H1 (cell line): ENCODE measurements at regions not wholly inside any gene's neighbourhood (a gene's known extent, or its start where the extent isn't known, plus 50 kb on each side); places are given as distances from the start of the nearest gene placed in this dataset.

Experiments
- CTCF ChIA-PET: fragments of 300-600 bp; sonication (Branson Sonifier 250); formaldehyde crosslinking; loops from one replicate; lab custom pipeline; 2021; ENCODE audit not compliant: partially characterized antibody; lab: Charles Lee
- POLR2A ChIA-PET: fragments of 300-600 bp; sonication (Branson Sonifier 250); formaldehyde crosslinking; loops from one replicate; lab custom pipeline; 2021; ENCODE audit warnings: inconsistent platforms; ENCODE audit not compliant: partially characterized antibody; lab: Charles Lee
- DNase-seq, 2 experiments: peaks; one replicate each; pipeline versions ENCODE4 v3.0.0 to v3.0.0-alpha.2; 2010 to 2022; ENCODE audit warnings: low spot score in 2 of 2, low read depth in 1 of 2, mixed read lengths in 1 of 2
- FAIRE-seq: peaks from 2 replicates; lab custom pipeline; 2011; peaks lifted over from hg19 to GRCh38; lab: Jason Lieb, UNC
- H2AFZ ChIP-seq: 2 replicates; pipeline ENCODE4 v1.8.1; 2012; ENCODE audit warnings: low read length, inconsistent platforms
- H2AK5ac ChIP-seq: 2 replicates; pipeline ENCODE4 v1.6.1; 2013; ENCODE audit warnings: low read depth, low read length
- H2BK120ac ChIP-seq: replicated peaks from 2 replicates; pipeline ENCODE3; 2013; ENCODE audit warnings: low read depth, low read length, inconsistent platforms
- H2BK12ac ChIP-seq: 2 replicates; pipeline ENCODE4 v1.6.1; 2013; ENCODE audit warnings: low read depth, low read length
- H2BK15ac ChIP-seq: 2 replicates; pipeline ENCODE4 v1.6.1; 2013; ENCODE audit warnings: low read length
- H2BK20ac ChIP-seq: 2 replicates; pipeline ENCODE4 v1.6.1; 2013; ENCODE audit warnings: low read length
- H2BK5ac ChIP-seq: 2 replicates; pipeline ENCODE4 v1.6.1; 2013; ENCODE audit warnings: low read depth, low read length
- H3K14ac ChIP-seq: 2 replicates; pipeline ENCODE4 v1.6.1; 2013; ENCODE audit warnings: inconsistent platforms; ENCODE audit not compliant: insufficient read length
- H3K18ac ChIP-seq: 2 replicates; pipeline ENCODE4 v1.6.1; 2013; ENCODE audit warnings: low read length; ENCODE audit errors: extremely low read depth
- H3K23ac ChIP-seq: 2 replicates; pipeline ENCODE4 v1.6.1; 2013; ENCODE audit warnings: inconsistent platforms; ENCODE audit not compliant: insufficient read length
- H3K23me2 ChIP-seq: 2 replicates; pipeline ENCODE4 v1.6.1; 2013; ENCODE audit warnings: low read depth, low read length
- H3K27ac ChIP-seq: 2 replicates; pipeline ENCODE4 v1.6.1; 2011; ENCODE audit warnings: low read depth, low read length, inconsistent platforms
- H3K27me3 ChIP-seq, 4 experiments: replicated peaks in 1 of 4; 1 replicate in 1 of 4; 2 replicates in 3 of 4; pipeline versions ENCODE4 v1.6.1 to v1.8.1; 2011 to 2013; ENCODE audit warnings: low read length in 3 of 4, mild to moderate bottlenecking in 3 of 4, inconsistent platforms in 2 of 4, mixed read lengths in 2 of 4, moderate library complexity in 1 of 4; ENCODE audit not compliant: control insufficient read depth in 3 of 4, insufficient read depth in 3 of 4; ENCODE audit errors: extremely low read depth in 1 of 4
- H3K36me3 ChIP-seq, 4 experiments: 2 replicates each; pipeline versions ENCODE4 v1.6.1 to v1.8.1; 2011 to 2013; ENCODE audit warnings: mild to moderate bottlenecking in 4 of 4, low read length in 3 of 4, moderate library complexity in 2 of 4, control low read depth in 1 of 4, inconsistent platforms in 1 of 4; ENCODE audit not compliant: insufficient read depth in 4 of 4, control insufficient read depth in 2 of 4
- H3K4ac ChIP-seq: replicated peaks from 2 replicates; pipeline ENCODE3; 2013; ENCODE audit warnings: low read length, low read depth, mixed read lengths, inconsistent platforms; ENCODE audit not compliant: insufficient read length
- H3K4me1 ChIP-seq, 4 experiments: replicated peaks in 1 of 4; 1 replicate in 1 of 4; 2 replicates in 3 of 4; pipeline versions ENCODE4 v1.6.1 to v1.8.1; 2011 to 2013; ENCODE audit warnings: low read length in 3 of 4, inconsistent platforms in 2 of 4, mixed read lengths in 1 of 4; ENCODE audit not compliant: insufficient read depth in 4 of 4, control insufficient read depth in 3 of 4
- H3K4me2 ChIP-seq, 2 experiments: 2 replicates each; pipeline versions ENCODE4 v1.6.1 to v1.8.1; 2011 to 2013; ENCODE audit warnings: low read depth in 2 of 2, low read length in 2 of 2, control low read depth in 1 of 2, inconsistent platforms in 1 of 2, mild to moderate bottlenecking in 1 of 2; ENCODE audit not compliant: insufficient read depth in 1 of 2
- H3K4me3 ChIP-seq, 4 experiments: fragments of 200-600, 300-600 bp in 1 of 4; sonication (generic), shearing (Covaris generic), sonication (Bioruptor Twin) in 1 of 4; 2 replicates each; pipeline versions ENCODE4 v1.5.1 to v1.8.1; 2011 to 2016; ENCODE audit warnings: low read length in 4 of 4, low read depth in 3 of 4, control low read depth in 2 of 4, inconsistent platforms in 2 of 4, mild to moderate bottlenecking in 2 of 4, mixed read lengths in 1 of 4, moderate library complexity in 1 of 4; ENCODE audit not compliant: insufficient read depth in 2 of 4; ENCODE audit errors: extremely low read depth in 1 of 4
- H3K56ac ChIP-seq: replicated peaks from 2 replicates; pipeline ENCODE3; 2013; ENCODE audit warnings: low read depth, mild to moderate bottlenecking, mixed read lengths, low read length, inconsistent platforms; ENCODE audit not compliant: insufficient read length
- H3K79me1 ChIP-seq: 2 replicates; pipeline ENCODE4 v1.6.1; 2013; ENCODE audit warnings: low read depth, low read length, control low read depth
- H3K79me2 ChIP-seq, 2 experiments: 2 replicates each; pipeline versions ENCODE4 v1.6.1 to v1.8.1; 2012 to 2013; ENCODE audit warnings: low read length in 2 of 2, mild to moderate bottlenecking in 2 of 2, inconsistent platforms in 1 of 2; ENCODE audit not compliant: insufficient read depth in 2 of 2, control insufficient read depth in 1 of 2
- H3K9ac ChIP-seq, 4 experiments: replicated peaks in 1 of 4; 1 replicate in 1 of 4; 2 replicates in 3 of 4; pipeline versions ENCODE4 v1.6.1 to v1.8.1; 2011 to 2013; ENCODE audit warnings: low read depth in 3 of 4, low read length in 3 of 4, control low read depth in 2 of 4, mild to moderate bottlenecking in 2 of 4, moderate library complexity in 2 of 4, inconsistent platforms in 1 of 4; ENCODE audit errors: extremely low read depth in 1 of 4
- H3K9me3 ChIP-seq, 2 experiments: 2 replicates each; pipeline versions ENCODE4 v1.6.1 to v1.8.1; 2012 to 2013; ENCODE audit warnings: mild to moderate bottlenecking in 2 of 2, moderate library complexity in 2 of 2, control low read depth in 1 of 2, inconsistent platforms in 1 of 2, low read depth in 1 of 2, low read length in 1 of 2, mixed read lengths in 1 of 2; ENCODE audit not compliant: insufficient read depth in 2 of 2
- H4K20me1 ChIP-seq, 2 experiments: replicated peaks in 1 of 2; 2 replicates each; pipeline versions ENCODE3 to v1.8.1; 2011 to 2013; ENCODE audit warnings: inconsistent platforms in 2 of 2, low read length in 2 of 2, mild to moderate bottlenecking in 1 of 2; ENCODE audit not compliant: insufficient read depth in 2 of 2, control insufficient read depth in 1 of 2
- H4K5ac ChIP-seq: 2 replicates; pipeline ENCODE4 v1.6.1; 2013; ENCODE audit warnings: low read length, low read depth, mixed read lengths, inconsistent platforms; ENCODE audit not compliant: insufficient read length
- H4K8ac ChIP-seq: 2 replicates; pipeline ENCODE4 v1.8.0; 2013; ENCODE audit warnings: mild to moderate bottlenecking, moderate library complexity, low read length, inconsistent platforms; ENCODE audit not compliant: insufficient read depth; ENCODE audit errors: extremely low read depth
- H4K91ac ChIP-seq: replicated peaks from 2 replicates; pipeline ENCODE3; 2013; ENCODE audit warnings: low read length, mixed read lengths, inconsistent platforms; ENCODE audit not compliant: insufficient read length
- RAD21 ChIP-seq, 2 experiments: IDR thresholded peaks in 1 of 2; conservative IDR thresholded peaks in 1 of 2; 2 replicates each; pipeline ENCODE4 v1.6.1; 2011; ENCODE audit warnings: low read depth in 2 of 2, low read length in 2 of 2, improper control_type of control experiment in 1 of 2, inconsistent platforms in 1 of 2, mild to moderate bottlenecking in 1 of 2, moderate library complexity in 1 of 2
- RBBP5 ChIP-seq: IDR thresholded peaks from 2 replicates; pipeline ENCODE4 v1.7.1; 2012; ENCODE audit warnings: low read depth, mild to moderate bottlenecking, inconsistent platforms, low read length, moderate library complexity, borderline replicate concordance
- WGBS, 2 experiments: shearing (Covaris generic) in 1 of 2; methylation state at CpG; one replicate each; pipeline versions ENCODE4 v1.1.6 to v1.1.7; 2013 to 2015; ENCODE audit warnings: low lambda C conversion rate in 2 of 2, mixed read lengths in 2 of 2, inconsistent platforms in 1 of 2, low coverage in 1 of 2, missing lambda C conversion rate in 1 of 2; ENCODE audit not compliant: insufficient replicate concordance in 2 of 2, insufficient coverage in 1 of 2, insufficient read length in 1 of 2; ENCODE audit errors: extremely low coverage in 1 of 2, missing lambda C conversion rate in 1 of 2; 5-methylcytosine and 5-hydroxymethylcytosine counted together

DNA sequence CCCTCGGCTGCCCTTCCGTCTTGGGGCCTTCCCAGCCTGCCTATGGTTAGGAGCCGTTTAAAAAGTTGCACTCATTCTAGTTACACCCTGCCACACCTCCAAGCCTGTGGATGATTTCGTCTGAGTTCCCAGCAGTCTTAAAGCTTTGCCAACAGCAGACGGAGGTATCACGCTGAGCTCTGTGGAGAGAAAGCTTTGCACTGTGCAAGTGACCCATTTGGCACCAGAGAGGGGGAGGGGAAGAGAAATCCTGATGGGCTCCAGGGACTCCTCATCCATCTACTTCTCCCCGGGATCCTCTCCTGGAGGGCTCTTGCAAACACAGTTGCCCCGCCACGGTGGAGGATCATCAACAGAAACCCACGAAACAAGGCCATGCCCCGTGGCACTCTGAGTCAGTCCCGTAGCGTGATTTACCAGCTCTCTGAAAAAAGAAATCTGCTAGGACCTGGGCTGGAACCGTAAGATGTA is 98.8 kb upstream of the CITED2 start:
- FAIRE-seq, result no peak
- Histone ChIP-seq H3K4ac (no peak overlapping the region), H3K23ac (no peak overlapping the region), H2BK5ac (0 out of 2 replicates have a peak overlapping the region, but pooled peaks have one; percentile 75), H2AK5ac (no peak overlapping the region), H4K5ac (peak overlapping the region; percentile 39), H3K4me2 (no peak overlapping the region; a peak in 1 of 4 replicates), H3K79me1 (no peaks in the 10 kb centered on the region), H3K56ac (no peak overlapping the region), H3K27ac (no peak overlapping the region), H2BK20ac (peak overlapping the region; percentile 1), H3K23me2 (no peaks in the 10 kb centered on the region), H2BK15ac (0 out of 2 replicates have a peak overlapping the region, but pooled peaks have one; percentile 6), H4K20me1 (no peaks in the 10 kb centered on the region), H3K27me3 (no peaks in the 10 kb centered on the region), H2BK120ac (peak overlapping the region; percentile 51), H3K14ac (no peak overlapping the region), H4K8ac (peak overlapping the region; percentile 45; the same call in 1 of the 2 replicates), H3K4me3 (no peak overlapping the region), H2AFZ (peak overlapping the region; percentile 81), H4K91ac (no peak overlapping the region), H3K4me1 (peaks cover 10 to 26% (median 15%) of the 10 kb centered on the region in 4 experiments), H3K79me2 (no peaks in the 10 kb centered on the region), H2BK12ac (peak overlapping the region; percentile 71; the same call in 1 of the 2 replicates), H3K18ac (peak overlapping the region; percentile 86; the same call in 1 of the 2 replicates), H3K9ac (no peak overlapping the region), H3K9me3 (no peaks in the 10 kb centered on the region), H3K36me3 (no peaks in the 10 kb centered on the region)
- 70% methylated on average over 14 of the region's 14 CpGs; no CpG with 5 or more reads in 1 of the 2 experiments for WGBS, 2 experiments
- CTCF ChIA-PET, result interaction anchor here (0.7 to 0.9 kb wide), 3 partner anchors 78 to 104 kb away, joined by 3 to 4 read pairs (median 4); partner anchors contain the start of gene CITED2
- DNase-seq, result no peak
- POLR2A ChIA-PET, result interaction anchor here (1.7 to 4.0 kb wide), 2 partner anchors 10 to 99 kb away, joined by 5 to 27 read pairs; partner anchors contain the start of gene CITED2
- TF ChIP-seq RBBP5 (0 out of 2 replicates have a peak, but pooled peaks have one; percentile 22), RAD21 (IDR thresholded peaks at IDR 0.05 in 1 of 2, conservative IDR thresholded peaks at IDR 0.05 in 1 of 2; ENCODE audit: low read depth in 2 of 2, low read length in 2 of 2) (no peak)
